ENCODE measurements at regions not wholly inside any gene's neighbourhood (a gene's known extent, or its start where the extent isn't known, plus 50 kb on each side); places are given as distances from the start of the nearest gene placed in this dataset.

GRCh38 chrX:115449742-115450141 lies 111.2 kb upstream of the PLS3 start:
- TF ChIP-seq CTCF (conservative IDR thresholded peaks at IDR 0.05; ENCODE audit: low read depth, low read length): no peak
- H4K20me1 ChIP-seq (ENCODE audit: insufficient read depth): no peaks in the 10 kb centered on the region
- H3K9ac ChIP-seq: no peak overlapping the region
- no peak overlapping the region for H2AFZ ChIP-seq (ENCODE audit: low read depth)
- no peaks in the 10 kb centered on the region for H3K4me1 ChIP-seq (ENCODE audit: low read depth, poor library complexity, severe bottlenecking)
- no peak overlapping the region for H3K4me2 ChIP-seq
- H3K4me3 ChIP-seq (IDR thresholded peaks at IDR 0.05; ENCODE audit: insufficient read depth, low read depth, low read length): no peak overlapping the region
- H3K27me3 ChIP-seq (ENCODE audit: insufficient read depth, low read depth): no peaks in the 10 kb centered on the region
- H3K36me3 ChIP-seq (ENCODE audit: insufficient read depth): no peaks in the 10 kb centered on the region
- H3K27ac ChIP-seq: no peak overlapping the region
- H3K79me2 ChIP-seq (ENCODE audit: insufficient read depth, low read depth): no peaks in the 10 kb centered on the region

GRCh38 chrX:115452251-115452650 lies 108.7 kb upstream of the PLS3 start:
- Histone ChIP-seq H3K4me3 (IDR thresholded peaks at IDR 0.05; ENCODE audit: insufficient read depth, low read depth, low read length) (no peak overlapping the region), H4K20me1 (ENCODE audit: insufficient read depth) (no peaks in the 10 kb centered on the region), H3K27me3 (ENCODE audit: insufficient read depth, low read depth) (no peaks in the 10 kb centered on the region), H3K4me1 (ENCODE audit: low read depth, poor library complexity, severe bottlenecking) (no peaks in the 10 kb centered on the region), H3K79me2 (ENCODE audit: insufficient read depth, low read depth) (no peaks in the 10 kb centered on the region), H3K4me2 (no peak overlapping the region), H2AFZ (ENCODE audit: low read depth) (no peak overlapping the region), H3K9ac (no peak overlapping the region), H3K36me3 (ENCODE audit: insufficient read depth) (no peaks in the 10 kb centered on the region), H3K27ac (no peak overlapping the region)
- no peak for TF ChIP-seq CTCF (conservative IDR thresholded peaks at IDR 0.05; ENCODE audit: low read depth, low read length)

- Histone ChIP-seq H3K79me2 (ENCODE audit: insufficient read depth, low read depth) (no peaks in the 10 kb centered on the region), H3K27ac (no peak overlapping the region), H2AFZ (ENCODE audit: low read depth) (no peak overlapping the region), H3K4me3 (IDR thresholded peaks at IDR 0.05; ENCODE audit: insufficient read depth, low read depth, low read length) (no peak overlapping the region), H3K9ac (no peak overlapping the region), H3K27me3 (ENCODE audit: insufficient read depth, low read depth) (no peaks in the 10 kb centered on the region), H4K20me1 (ENCODE audit: insufficient read depth) (no peaks in the 10 kb centered on the region), H3K4me1 (ENCODE audit: low read depth, poor library complexity, severe bottlenecking) (no peaks in the 10 kb centered on the region), H3K4me2 (no peak overlapping the region), H3K36me3 (ENCODE audit: insufficient read depth) (no peaks in the 10 kb centered on the region)
- no peak for TF ChIP-seq CTCF (conservative IDR thresholded peaks at IDR 0.05; ENCODE audit: low read depth, low read length)
These were observed 100.8 kb upstream of the PLS3 start for GRCh38 chrX:115459883-115460880.

- H3K9ac ChIP-seq: no peak overlapping the region
- no peak overlapping the region for H2AFZ ChIP-seq (ENCODE audit: low read depth)
- H3K79me2 ChIP-seq (ENCODE audit: insufficient read depth, low read depth): no peaks in the 10 kb centered on the region
- no peaks in the 10 kb centered on the region for H3K36me3 ChIP-seq (ENCODE audit: insufficient read depth)
- TF ChIP-seq CTCF (conservative IDR thresholded peaks at IDR 0.05; ENCODE audit: low read depth, low read length): no peak
- H3K4me3 ChIP-seq (IDR thresholded peaks at IDR 0.05; ENCODE audit: insufficient read depth, low read depth, low read length): no peak overlapping the region
- H4K20me1 ChIP-seq (ENCODE audit: insufficient read depth): no peaks in the 10 kb centered on the region
- H3K27me3 ChIP-seq (ENCODE audit: insufficient read depth, low read depth): no peaks in the 10 kb centered on the region
- H3K27ac ChIP-seq: no peak overlapping the region
- H3K4me1 ChIP-seq (ENCODE audit: low read depth, poor library complexity, severe bottlenecking): no peaks in the 10 kb centered on the region
- H3K4me2 ChIP-seq: no peak overlapping the region
These were observed 98.6 kb upstream of the PLS3 start for GRCh38 chrX:115462406-115462805.
